Adrenal gland (tissue), 5 donors: ENCODE measurements at regions not wholly inside any gene's neighbourhood (a gene's known extent, or its start where the extent isn't known, plus 50 kb on each side); places are given as distances from the start of the nearest gene placed in this dataset.

Experiments
- CTCF ChIP-seq, 6 experiments: fragments of 450-650 bp in 4 of 6; fragments of 200-600 bp in 2 of 6; sonication (generic) in 1 of 6; IDR thresholded peaks; 1 replicate in 5 of 6; 2 replicates in 1 of 6; pipeline versions ENCODE4 v1.5.1 to v1.8.0; 2016 to 2021; ENCODE audit warnings: antibody characterized with exemption in 6 of 6, mild to moderate bottlenecking in 2 of 6, moderate library complexity in 1 of 6
- POLR2A ChIP-seq, 2 donors: fragments of 450-650 bp; IDR thresholded peaks; one replicate each; pipeline ENCODE4 v1.6.1; 2017; ENCODE audit warnings: antibody characterized with exemption in 2 of 2, mild to moderate bottlenecking in 2 of 2, moderate library complexity in 1 of 2
- donor health status: DM: no; HTN: no; CAD: no.

GRCh38 chr3:187838016-187838540 lies 92.8 kb upstream of the BCL6 start:
- TF ChIP-seq CTCF (IDR thresholded peaks at IDR 0.05) (no peak), POLR2A (IDR thresholded peaks at IDR 0.05) (no peak)
